ENCODE measurements at regions not wholly inside any gene's neighbourhood (a gene's known extent, or its start where the extent isn't known, plus 50 kb on each side); places are given as distances from the start of the nearest gene placed in this dataset.

GRCh38 chr2:103002954-103003353, 241.1 kb downstream of the TMEM182 start:
- Histone ChIP-seq H3K27me3 (replicated peaks) (no peaks in the 10 kb centered on the region), H3K4me3 (ENCODE audit: low read depth, low read length) (no peak overlapping the region), H3K27ac (no peak overlapping the region), H3K36me3 (replicated peaks) (no peaks in the 10 kb centered on the region)
- in situ Hi-C loops (cut with HindIII; ENCODE audit: low pct_ligation_motif_present, low sequenced_read_pairs) = no loop called here
- no peak for DNase-seq
- TF ChIP-seq CTCF (IDR thresholded peaks at IDR 0.05; ENCODE audit: low read depth, low read length, missing control alignments) = no peak

DNA sequence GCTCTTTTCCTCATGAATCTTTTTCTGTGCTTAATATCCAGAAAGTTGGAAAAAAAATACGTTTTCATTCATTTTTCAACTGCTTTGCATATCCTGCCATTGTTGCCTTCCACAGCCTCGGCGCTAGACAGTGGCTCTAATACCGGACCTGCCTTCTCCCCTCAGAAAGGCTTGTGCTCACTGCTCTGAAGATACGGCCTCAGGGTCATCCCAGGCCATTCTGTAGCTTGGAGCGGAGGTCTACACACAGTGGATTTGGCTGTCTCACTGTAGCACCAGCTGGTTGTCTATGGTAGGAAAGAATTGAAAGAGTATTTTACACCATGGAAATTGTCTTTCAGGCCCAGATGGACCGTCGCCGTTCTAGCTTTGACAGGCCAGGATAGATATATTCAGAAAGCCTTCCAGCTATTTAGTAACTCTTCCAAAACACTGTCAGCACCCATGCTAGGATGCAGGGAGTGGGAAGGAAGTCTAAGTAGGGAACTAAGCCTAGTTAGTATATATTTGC, 242.0 kb downstream of the TMEM182 start:
- no peak for DNase-seq
- no peak overlapping the region for H3K4me3 ChIP-seq (ENCODE audit: low read depth, low read length)
- H3K36me3 ChIP-seq (replicated peaks) = no peaks in the 10 kb centered on the region
- TF ChIP-seq CTCF (IDR thresholded peaks at IDR 0.05; ENCODE audit: low read depth, low read length, missing control alignments) = no peak
- H3K27ac ChIP-seq = no peak overlapping the region
- in situ Hi-C loops (cut with HindIII; ENCODE audit: low pct_ligation_motif_present, low sequenced_read_pairs) = no loop called here
- H3K27me3 ChIP-seq (replicated peaks) = no peaks in the 10 kb centered on the region

- Histone ChIP-seq H3K27ac (no peak overlapping the region), H3K27me3 (replicated peaks) (no peaks in the 10 kb centered on the region), H3K4me3 (ENCODE audit: low read depth, low read length) (no peak overlapping the region), H3K36me3 (replicated peaks) (no peaks in the 10 kb centered on the region)
- DNase-seq = no peak
- in situ Hi-C loops (cut with HindIII; ENCODE audit: low pct_ligation_motif_present, low sequenced_read_pairs) = no loop called here
- no peak for TF ChIP-seq CTCF (IDR thresholded peaks at IDR 0.05; ENCODE audit: low read depth, low read length, missing control alignments)
Measured at GRCh38 chr2:103004426-103004942, 242.7 kb downstream of the TMEM182 start.

DNA sequence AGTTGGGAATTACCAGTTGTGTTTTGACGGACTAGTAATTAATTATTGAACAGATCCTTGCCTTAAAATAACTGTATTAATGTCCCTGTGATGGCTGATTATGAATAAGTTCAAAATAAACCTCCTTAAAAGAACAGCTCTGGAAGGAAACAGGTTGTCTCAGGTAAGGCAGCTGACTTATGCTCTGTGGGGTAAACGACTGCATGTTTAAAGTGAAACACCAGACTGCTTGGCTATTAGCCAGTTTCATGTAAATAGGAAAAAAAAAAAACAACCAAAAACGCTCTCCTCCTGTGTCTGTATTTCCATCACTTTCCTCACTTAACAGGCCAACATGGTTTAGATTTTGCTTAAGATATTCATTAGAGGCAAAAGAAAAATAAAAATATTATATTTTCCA, 243.6 kb downstream of the TMEM182 start:
- H3K4me3 ChIP-seq (ENCODE audit: low read depth, low read length) = no peak overlapping the region
- in situ Hi-C loops (cut with HindIII; ENCODE audit: low pct_ligation_motif_present, low sequenced_read_pairs) = no loop called here
- no peaks in the 10 kb centered on the region for H3K36me3 ChIP-seq (replicated peaks)
- no peak for TF ChIP-seq CTCF (IDR thresholded peaks at IDR 0.05; ENCODE audit: low read depth, low read length, missing control alignments)
- H3K27ac ChIP-seq = no peak overlapping the region
- no peaks in the 10 kb centered on the region for H3K27me3 ChIP-seq (replicated peaks)
- no peak for DNase-seq

DNA sequence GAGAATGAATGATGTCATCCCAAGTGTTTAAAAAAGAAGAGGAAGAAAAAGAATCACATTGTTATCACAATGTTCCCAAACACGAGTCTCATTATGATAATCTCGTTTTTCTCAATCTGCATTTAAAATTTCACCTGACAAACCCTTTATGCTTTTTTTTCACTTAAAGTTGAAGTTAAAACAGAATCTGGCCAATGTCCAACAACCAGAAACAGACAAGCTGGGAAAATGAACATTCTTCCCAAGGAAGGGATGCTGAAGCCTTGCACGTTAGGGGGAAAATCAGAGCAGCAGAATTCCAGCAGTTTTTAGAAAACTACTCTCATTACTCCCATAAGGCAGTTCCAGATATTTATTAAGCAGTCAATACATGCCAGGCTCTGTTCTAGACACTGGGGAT, 245.3 kb downstream of the TMEM182 start:
- no peak overlapping the region for H3K27ac ChIP-seq

More for the DNA sequence above, 245.3 kb downstream of the TMEM182 start:
- no peak for DNase-seq
- in situ Hi-C loops (cut with HindIII; ENCODE audit: low pct_ligation_motif_present, low sequenced_read_pairs) = no loop called here
- H3K27me3 ChIP-seq (replicated peaks) = no peaks in the 10 kb centered on the region
- no peak for TF ChIP-seq CTCF (IDR thresholded peaks at IDR 0.05; ENCODE audit: low read depth, low read length, missing control alignments)
- no peak overlapping the region for H3K4me3 ChIP-seq (ENCODE audit: low read depth, low read length)
- H3K36me3 ChIP-seq (replicated peaks) = no peaks in the 10 kb centered on the region

All from brain microvascular endothelial cell (primary cell).